ENCODE measurements at regions not wholly inside any gene's neighbourhood (a gene's known extent, or its start where the extent isn't known, plus 50 kb on each side); places are given as distances from the start of the nearest gene placed in this dataset.

DNA sequence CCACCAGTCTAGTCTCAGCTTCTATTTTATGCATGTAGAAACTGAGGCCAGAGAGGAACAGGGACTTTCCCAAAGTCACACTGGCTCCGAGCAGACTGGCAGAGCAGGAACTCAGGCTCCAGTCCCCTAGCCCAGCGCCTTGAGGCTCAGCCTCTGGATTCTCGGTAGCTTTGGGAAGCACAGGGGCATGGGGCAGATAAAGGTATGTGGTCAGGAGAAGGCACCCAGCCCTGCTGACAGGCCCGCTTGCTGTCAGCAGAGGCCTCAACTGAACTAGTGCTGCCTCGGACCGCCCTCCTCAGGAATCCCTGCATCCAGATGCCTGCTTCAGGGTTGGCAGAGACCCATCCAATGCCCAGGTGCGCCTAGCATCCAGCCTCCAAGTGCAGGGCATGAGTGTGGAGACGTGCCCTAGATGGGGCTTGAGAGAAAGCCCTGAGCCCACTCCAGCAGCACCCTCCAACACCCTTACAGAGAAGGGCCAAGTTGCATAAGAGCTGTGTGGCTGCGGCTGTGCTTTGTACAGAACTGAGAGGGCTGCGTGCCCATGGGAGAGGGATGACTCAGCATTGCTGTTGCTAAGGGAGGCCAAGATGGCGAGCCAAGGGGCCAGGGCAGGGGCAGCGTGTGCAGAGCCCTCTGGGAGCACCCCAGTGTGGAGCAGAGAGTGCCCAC is 168.6 kb downstream of the MACROH2A1 start:
- intact Hi-C loops (cut with DNase I): no loop called here
- no peaks in the 10 kb centered on the region for H3K9me3 ChIP-seq
- H3K36me3 ChIP-seq: no peaks in the 10 kb centered on the region
- H3K4me3 ChIP-seq: no peak overlapping the region
- TF ChIP-seq, protein P1, sequence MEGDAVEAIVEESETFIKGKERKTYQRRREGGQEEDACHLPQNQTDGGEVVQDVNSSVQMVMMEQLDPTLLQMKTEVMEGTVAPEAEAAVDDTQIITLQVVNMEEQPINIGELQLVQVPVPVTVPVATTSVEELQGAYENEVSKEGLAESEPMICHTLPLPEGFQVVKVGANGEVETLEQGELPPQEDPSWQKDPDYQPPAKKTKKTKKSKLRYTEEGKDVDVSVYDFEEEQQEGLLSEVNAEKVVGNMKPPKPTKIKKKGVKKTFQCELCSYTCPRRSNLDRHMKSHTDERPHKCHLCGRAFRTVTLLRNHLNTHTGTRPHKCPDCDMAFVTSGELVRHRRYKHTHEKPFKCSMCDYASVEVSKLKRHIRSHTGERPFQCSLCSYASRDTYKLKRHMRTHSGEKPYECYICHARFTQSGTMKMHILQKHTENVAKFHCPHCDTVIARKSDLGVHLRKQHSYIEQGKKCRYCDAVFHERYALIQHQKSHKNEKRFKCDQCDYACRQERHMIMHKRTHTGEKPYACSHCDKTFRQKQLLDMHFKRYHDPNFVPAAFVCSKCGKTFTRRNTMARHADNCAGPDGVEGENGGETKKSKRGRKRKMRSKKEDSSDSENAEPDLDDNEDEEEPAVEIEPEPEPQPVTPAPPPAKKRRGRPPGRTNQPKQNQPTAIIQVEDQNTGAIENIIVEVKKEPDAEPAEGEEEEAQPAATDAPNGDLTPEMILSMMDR (IDR thresholded peaks at IDR 0.05): no peak
- no peak for TF ChIP-seq POLR2A (IDR thresholded peaks at IDR 0.05)
- H3K27ac ChIP-seq: no peak overlapping the region
- no peak for DNase-seq
- no peaks in the 10 kb centered on the region for H3K4me1 ChIP-seq
- WGBS (ENCODE audit: insufficient coverage, low coverage, low lambda C conversion rate, missing lambda C conversion rate): 83% methylated on average over 3 of the region's 12 CpGs
- peak in 3 of 4 donors; percentile 15 to 61 (median 22) for ATAC-seq
- H3K27me3 ChIP-seq: no peaks in the 10 kb centered on the region

DNA sequence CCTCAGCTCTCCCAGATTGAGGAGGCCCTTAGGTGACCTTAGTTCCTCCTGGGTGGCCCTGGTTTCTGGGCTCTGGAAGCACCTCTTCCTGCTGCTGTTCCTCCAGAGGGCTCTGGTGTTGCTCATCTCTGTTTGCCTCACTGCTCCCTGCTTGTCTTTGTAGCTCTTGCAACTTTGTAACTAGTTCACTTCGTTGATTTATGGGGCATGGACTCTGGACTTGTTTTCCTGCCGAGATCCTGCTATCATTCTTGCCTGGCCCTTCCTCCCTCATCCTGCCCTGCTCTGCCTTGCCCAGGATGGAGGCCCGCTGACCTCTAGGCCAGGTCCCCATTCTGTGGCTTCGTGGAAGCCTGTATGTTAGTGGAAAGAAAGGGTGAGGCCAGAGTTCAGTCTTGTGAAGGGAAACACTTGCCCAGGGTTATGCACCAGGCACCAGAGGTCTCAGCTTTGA is 169.3 kb downstream of the MACROH2A1 start:
- TF ChIP-seq POLR2A (IDR thresholded peaks at IDR 0.05): no peak
- TF ChIP-seq, protein P1 (IDR thresholded peaks at IDR 0.05): no peak
- H3K9me3 ChIP-seq: no peaks in the 10 kb centered on the region
- H3K27me3 ChIP-seq: no peaks in the 10 kb centered on the region
- 39% methylated on average over 4 of the region's 4 CpGs for WGBS (ENCODE audit: insufficient coverage, low coverage, low lambda C conversion rate, missing lambda C conversion rate)
- DNase-seq (no peak), ATAC-seq (no peak)
- intact Hi-C loops (cut with DNase I): no loop called here
- no peaks in the 10 kb centered on the region for H3K4me1 ChIP-seq
- no peaks in the 10 kb centered on the region for H3K36me3 ChIP-seq
- H3K27ac ChIP-seq: no peak overlapping the region
- H3K4me3 ChIP-seq: no peak overlapping the region

DNA sequence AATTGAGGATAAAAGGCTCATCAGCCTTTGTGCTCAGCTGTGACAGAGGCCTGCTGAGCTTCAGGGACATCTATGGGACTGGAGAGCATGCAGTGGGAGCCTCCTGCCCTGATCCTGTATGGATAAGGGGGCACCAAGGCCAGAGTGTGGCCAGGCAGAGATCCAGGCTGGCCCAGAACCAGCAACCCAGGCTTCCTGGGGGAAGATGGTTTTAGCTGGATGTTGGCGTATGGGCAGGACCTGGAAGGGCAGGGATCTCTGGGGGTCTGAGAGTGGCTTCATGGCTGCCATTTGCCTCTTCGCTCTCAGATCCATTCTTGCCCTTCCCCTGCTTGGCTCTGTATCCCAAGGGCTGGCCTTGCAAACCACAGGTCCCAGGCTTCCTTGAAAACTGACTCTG is 169.9 kb downstream of the MACROH2A1 start:
- Histone ChIP-seq H3K36me3 (no peaks in the 10 kb centered on the region), H3K27ac (no peak overlapping the region), H3K4me3 (no peak overlapping the region), H3K4me1 (no peaks in the 10 kb centered on the region), H3K9me3 (no peaks in the 10 kb centered on the region), H3K27me3 (no peaks in the 10 kb centered on the region)
- no CpG with 5 or more reads among the region's 2 CpGs for WGBS (ENCODE audit: insufficient coverage, low coverage, low lambda C conversion rate, missing lambda C conversion rate)
- intact Hi-C loops (cut with DNase I): no loop called here
- DNase-seq: no peak
- no peak for ATAC-seq
- TF ChIP-seq, protein P1 (IDR thresholded peaks at IDR 0.05): no peak
- TF ChIP-seq POLR2A (IDR thresholded peaks at IDR 0.05): no peak

DNA sequence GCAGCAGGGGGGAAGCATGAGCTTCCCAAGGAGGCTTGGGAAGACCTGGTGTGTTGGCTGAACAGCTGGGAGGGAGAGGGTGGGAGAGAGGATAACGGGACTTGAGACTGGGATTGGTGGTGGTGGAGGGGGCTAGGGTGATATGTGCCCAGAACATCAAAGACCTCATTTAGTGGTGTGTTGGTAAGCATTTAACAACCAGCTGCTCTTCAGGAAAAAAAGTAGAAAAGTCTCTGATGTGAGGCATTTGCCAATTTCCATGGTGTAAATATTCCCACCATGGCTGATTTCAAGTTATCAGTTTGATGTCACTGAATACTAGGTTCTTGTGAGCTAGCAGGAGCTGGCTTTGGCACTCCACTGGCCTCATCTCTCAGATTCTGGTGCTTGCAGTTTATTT is 170.8 kb downstream of the MACROH2A1 start:
- Histone ChIP-seq H3K4me1 (no peaks in the 10 kb centered on the region), H3K36me3 (no peaks in the 10 kb centered on the region), H3K27ac (no peak overlapping the region), H3K27me3 (no peaks in the 10 kb centered on the region), H3K9me3 (no peaks in the 10 kb centered on the region), H3K4me3 (no peak overlapping the region)
- DNase-seq: no peak
- intact Hi-C loops (cut with DNase I): no loop called here
- 80% methylated on average over 1 of the region's 1 CpG for WGBS (ENCODE audit: insufficient coverage, low coverage, low lambda C conversion rate, missing lambda C conversion rate)
- ATAC-seq: no peak
- TF ChIP-seq POLR2A (IDR thresholded peaks at IDR 0.05): no peak
- TF ChIP-seq, protein P1 (IDR thresholded peaks at IDR 0.05): no peak

Measured in right lobe of liver (tissue), 6 donors.